Left hindlimb (tissue), 1 donor: ENCODE measurements at regions not wholly inside any gene's neighbourhood (a gene's known extent, or its start where the extent isn't known, plus 50 kb on each side); places are given as distances from the start of the nearest gene placed in this dataset.

Experiments
- DNase-seq: peaks from one replicate; pipeline ENCODE4 v3.0.0-alpha.2; 2018

GRCh38 chr3:117997201-117998049 lies 1037.2 kb downstream of the IGSF11 start:
- peak; percentile 84 for DNase-seq

GRCh38 chr3:117998071-117998470 lies 1036.6 kb downstream of the IGSF11 start:
- no peak for DNase-seq

- no peak for DNase-seq
Observed at GRCh38 chr3:118000219-118000618, 1034.4 kb downstream of the IGSF11 start.

- no peak for DNase-seq
Observed at GRCh38 chr3:118001380-118001779, 1033.3 kb downstream of the IGSF11 start.

GRCh38 chr3:118011910-118012309 lies 1022.7 kb downstream of the IGSF11 start:
- no peak for DNase-seq

- DNase-seq, result no peak
Observed at GRCh38 chr3:118029049-118029448, 1005.6 kb downstream of the IGSF11 start.

- DNase-seq, result no peak
Observed at GRCh38 chr3:118036215-118036614, 998.4 kb downstream of the IGSF11 start.

GRCh38 chr3:118055381-118055780 lies 979.3 kb downstream of the IGSF11 start:
- DNase-seq, result no peak

- no peak for DNase-seq
Observed at GRCh38 chr3:118057086-118057485, 977.6 kb downstream of the IGSF11 start.

GRCh38 chr3:118059096-118059495 lies 975.5 kb downstream of the IGSF11 start:
- DNase-seq, result no peak

- DNase-seq, result no peak
Observed at GRCh38 chr3:118067439-118067838, 967.2 kb downstream of the IGSF11 start.

- no peak for DNase-seq
Observed at GRCh38 chr3:118075873-118076272, 958.8 kb downstream of the IGSF11 start.

GRCh38 chr3:118077332-118077731 lies 957.3 kb downstream of the IGSF11 start:
- no peak for DNase-seq

- no peak for DNase-seq
Observed at GRCh38 chr3:118080889-118081288, 953.8 kb downstream of the IGSF11 start.

GRCh38 chr3:118088696-118089095 lies 946.0 kb downstream of the IGSF11 start:
- DNase-seq, result no peak

- no peak for DNase-seq
Observed at GRCh38 chr3:118089563-118089962, 945.1 kb downstream of the IGSF11 start.

- DNase-seq, result no peak
Observed at GRCh38 chr3:118097226-118097625, 937.4 kb downstream of the IGSF11 start.

GRCh38 chr3:118097660-118098059 lies 937.0 kb downstream of the IGSF11 start:
- no peak for DNase-seq

GRCh38 chr3:118098827-118099226 lies 935.8 kb downstream of the IGSF11 start:
- DNase-seq, result no peak

- DNase-seq, result no peak
Observed at GRCh38 chr3:118101891-118102290, 932.8 kb downstream of the IGSF11 start.

GRCh38 chr3:118102737-118103136 lies 931.9 kb downstream of the IGSF11 start:
- no peak for DNase-seq

GRCh38 chr3:118108201-118108600 lies 926.4 kb downstream of the IGSF11 start:
- DNase-seq, result no peak

GRCh38 chr3:118108769-118109168 lies 925.9 kb downstream of the IGSF11 start:
- DNase-seq, result no peak

- no peak for DNase-seq
Observed at GRCh38 chr3:118110211-118110610, 924.4 kb downstream of the IGSF11 start.

- DNase-seq, result no peak
Observed at GRCh38 chr3:118116991-118117390, 917.7 kb downstream of the IGSF11 start.
